Activated CD8-positive, alpha-beta memory T cell treated with anti-CD3 and anti-CD28 coated beads for 48 hours (primary cell): ENCODE measurements at regions not wholly inside any gene's neighbourhood (a gene's known extent, or its start where the extent isn't known, plus 50 kb on each side); places are given as distances from the start of the nearest gene placed in this dataset.

Source experiments
- DNase-seq, 3 experiments: peaks; one replicate each; pipeline ENCODE4 v3.0.0-alpha.2; 2020; ENCODE audit warnings: low read depth in 2 of 3, low spot score in 2 of 3

DNA sequence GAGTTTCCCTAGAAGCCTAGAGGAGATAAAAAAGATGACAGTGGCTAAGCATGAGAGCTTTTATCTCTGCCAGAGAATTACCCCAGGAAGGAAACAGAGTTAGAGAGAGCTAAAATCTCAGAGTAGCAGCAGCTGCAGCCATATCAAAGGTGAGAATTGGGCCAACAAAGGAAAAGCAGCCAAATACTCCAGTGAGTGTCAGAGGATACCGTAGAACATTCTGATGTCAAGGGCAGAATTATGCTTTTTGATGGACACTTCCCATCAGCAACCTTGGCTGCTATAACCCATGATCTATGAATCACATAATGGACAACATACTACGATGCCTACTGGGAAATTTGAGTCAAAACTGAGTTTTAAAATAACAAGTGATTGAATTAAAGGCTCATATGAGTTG, 405.8 kb upstream of the CPEB2 start:
- DNase-seq, result no peak

DNA sequence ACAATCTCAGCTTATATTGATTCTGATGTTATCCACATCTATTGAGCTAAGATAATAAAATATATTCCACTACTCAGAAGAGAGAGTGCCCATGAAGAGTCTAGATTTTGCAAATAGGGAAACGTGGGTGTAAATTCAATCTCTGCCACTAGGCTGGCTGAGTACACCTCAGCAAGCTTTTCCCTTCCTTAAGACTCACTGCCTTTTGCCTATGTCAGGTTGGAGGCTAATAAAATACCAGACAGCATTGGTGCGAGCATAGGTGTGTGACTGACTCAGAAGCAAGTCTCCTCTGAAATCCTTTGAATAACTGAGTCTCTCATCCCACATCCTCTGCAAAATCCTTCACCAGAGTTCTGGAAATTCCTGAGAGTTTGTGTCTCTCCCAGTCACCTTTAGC, 405.4 kb upstream of the CPEB2 start:
- no peak for DNase-seq

DNA sequence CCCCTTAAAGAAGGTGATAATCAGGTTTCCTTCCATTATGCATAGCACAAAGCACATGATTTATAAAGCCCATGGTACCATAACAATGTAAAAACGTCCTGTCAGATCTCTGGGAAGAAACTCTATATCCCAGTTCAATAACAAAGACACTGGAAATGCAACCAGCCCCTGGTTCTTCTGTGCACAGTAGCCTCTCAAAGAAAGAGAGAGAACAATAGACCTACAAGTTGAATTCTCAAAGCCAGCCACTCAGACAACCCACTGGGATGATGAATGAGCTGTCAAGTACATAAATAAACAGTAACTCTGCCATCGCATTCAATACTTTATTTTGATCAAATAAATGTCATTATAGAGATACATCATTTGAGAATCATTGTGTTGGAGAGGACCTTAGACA, 400.1 kb upstream of the CPEB2 start:
- no peak for DNase-seq

DNA sequence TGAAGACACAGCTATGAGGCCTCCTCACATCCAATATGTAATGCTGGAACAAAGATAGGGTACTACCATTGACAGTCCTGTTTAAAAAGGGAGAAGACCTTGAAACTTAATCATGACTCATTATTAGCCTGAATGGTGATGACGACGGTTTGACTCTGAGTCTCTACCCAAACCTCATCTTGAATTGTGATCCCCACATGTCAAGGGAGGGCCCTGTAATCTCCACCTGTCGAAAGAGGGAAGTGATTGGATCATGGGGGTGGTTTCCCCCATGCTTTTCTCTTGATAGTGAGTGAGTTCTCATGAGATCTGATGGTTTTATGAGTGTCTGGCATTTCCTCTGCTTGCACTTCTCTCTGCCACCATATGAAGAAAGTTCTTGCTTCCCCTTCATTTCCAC, 395.3 kb upstream of the CPEB2 start:
- no peak for DNase-seq

DNA sequence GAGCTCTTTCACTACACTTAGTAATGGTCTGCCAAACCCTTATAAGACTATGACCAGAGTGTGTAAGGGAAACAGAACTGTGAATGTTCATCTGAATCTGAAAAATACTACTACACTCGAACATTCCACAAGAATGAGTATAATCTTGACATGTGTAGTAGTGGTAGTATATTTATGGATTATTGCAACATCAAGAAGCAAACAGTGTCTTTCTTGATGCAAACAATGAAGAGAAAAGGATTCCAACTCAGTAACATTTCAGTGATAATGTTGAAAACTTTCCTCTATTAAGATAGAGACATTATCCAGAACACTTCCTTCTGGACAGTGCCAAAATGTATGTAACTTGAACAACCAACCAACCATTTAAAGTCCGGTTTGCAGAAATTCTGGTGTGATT, 394.7 kb upstream of the CPEB2 start:
- DNase-seq, result no peak

DNA sequence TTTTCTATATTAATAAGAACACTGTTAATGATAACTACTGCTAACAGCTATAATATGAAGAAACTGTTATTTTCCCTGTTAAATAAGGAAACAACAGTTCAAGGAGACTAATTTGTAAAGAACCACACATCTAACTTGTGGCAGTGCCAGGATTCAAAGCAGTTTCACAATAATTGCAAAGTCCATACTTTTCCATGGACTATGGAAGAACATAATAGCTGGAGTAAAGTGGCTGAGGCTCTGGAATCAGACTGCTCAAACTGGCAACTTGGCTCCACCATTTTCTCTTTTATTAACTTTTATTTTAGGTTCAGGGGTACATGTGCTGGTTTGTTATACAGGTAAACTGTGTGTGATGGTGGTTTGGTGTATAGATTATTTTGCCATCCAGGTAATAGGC, 393.7 kb upstream of the CPEB2 start:
- DNase-seq, result no peak

DNA sequence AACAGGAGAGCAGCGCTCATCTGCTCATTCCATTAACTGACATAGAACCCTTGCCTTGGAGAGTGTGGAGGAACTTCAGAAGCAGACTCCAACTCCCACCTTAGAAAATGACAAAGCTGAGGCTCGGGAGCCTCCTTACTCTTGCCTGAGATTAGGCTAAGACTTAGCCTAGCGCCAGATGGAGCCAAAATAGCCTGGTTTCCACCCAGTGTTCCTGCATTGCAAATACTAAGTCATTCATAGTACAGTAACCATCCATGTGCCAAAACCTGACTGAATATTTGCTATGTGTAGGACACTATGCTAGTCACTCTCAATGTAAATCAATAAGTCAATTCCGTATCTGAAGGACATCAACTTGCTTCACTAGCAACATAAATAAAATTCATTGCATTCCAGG, 387.4 kb upstream of the CPEB2 start:
- no peak for DNase-seq

DNA sequence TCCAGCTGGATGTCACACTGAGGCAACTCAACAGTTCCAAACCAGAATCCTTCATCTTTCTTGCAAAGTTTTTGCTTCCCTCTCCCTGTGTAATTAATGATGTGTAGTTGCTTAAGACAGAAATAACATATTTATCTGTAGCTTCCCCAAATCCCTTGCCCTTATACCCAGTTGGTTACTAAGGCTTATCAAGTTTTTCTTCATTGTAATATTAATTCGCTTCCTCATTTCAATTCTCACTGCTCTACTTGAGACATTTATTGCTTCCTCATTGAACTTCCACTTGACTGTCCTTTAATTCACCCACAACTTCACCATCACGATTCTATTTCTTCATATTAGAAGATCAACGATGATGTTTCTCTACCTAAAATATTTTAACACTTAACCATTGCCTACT, 386.6 kb upstream of the CPEB2 start:
- no peak for DNase-seq

DNA sequence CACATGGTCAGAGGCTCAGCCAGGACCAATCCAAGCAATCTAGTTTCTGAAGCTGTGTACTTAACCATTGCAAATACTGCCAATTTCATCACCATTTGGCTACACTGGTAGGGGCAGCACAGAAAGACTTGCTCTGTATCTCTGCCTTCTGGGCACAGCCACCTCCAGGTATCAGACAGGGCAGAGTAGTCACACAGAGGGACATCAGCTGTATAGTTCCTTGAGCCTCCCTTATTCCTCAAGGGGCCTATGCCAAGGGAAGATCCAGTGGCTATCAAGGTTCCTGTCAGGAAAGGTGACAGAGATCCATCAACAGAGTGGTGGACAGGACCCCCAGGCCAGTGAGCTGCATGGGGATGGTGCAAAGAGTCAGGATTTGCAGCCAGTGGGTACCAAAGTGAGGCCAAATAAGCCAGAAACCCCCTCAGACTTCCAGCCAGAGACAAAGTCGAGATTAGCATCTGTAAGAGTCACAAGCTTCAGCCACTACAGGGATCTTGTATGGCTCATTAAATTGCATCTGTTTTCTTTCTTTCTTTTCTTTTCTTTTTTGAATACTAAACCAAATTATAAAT, 381.6 kb upstream of the CPEB2 start:
- no peak for DNase-seq

DNA sequence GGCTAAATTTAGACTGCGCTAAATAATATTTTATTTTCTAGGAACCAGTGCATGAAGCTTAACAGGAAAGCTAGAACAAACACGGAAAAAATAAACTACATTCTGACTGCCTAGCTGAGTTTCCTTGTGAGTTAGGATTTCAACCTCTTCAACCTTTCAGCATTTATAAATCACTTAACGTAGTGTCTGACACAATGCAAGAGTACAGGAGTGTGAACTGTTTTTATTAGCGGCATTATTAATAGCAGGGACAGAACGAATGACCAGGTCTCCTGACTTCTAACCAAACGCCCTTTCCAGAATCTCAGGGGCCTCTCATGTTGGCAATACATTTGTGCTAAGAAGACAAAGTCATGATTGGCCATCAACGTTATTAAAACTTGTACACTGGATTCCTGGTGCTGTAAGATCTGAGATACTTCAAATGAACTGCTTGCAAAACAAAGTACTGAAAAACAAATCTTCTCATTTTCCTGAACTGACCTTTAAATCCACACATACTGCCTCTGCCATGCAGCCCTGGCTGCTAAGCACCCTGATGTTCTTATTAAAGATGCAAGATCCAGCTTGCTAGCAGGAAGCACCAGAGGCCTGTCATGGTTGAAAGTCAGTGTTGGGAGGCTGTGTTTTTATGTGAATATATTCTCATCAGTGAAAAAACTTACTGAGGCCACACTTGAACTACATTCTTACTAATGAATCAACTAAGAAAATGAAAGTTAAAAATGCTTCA, 380.4 kb upstream of the CPEB2 start:
- DNase-seq, result no peak

DNA sequence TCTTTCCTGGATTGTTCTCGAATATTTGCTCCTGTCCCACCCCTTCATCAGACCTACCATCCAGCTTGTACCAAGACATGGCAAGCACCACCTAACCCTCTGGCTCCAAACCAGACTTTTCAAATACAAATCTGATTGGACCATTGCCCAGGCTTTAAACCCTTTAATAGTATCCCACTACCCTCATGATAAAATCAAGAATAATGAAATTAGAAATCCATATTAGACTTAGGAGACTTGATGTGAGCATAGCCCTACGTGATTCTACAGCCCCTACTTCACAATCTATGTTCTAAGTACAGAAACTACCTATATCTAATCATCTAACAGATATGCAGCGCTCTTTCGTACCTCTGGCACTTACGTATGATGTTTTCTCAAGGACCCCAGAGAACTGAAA, 375.2 kb upstream of the CPEB2 start:
- DNase-seq, result no peak

DNA sequence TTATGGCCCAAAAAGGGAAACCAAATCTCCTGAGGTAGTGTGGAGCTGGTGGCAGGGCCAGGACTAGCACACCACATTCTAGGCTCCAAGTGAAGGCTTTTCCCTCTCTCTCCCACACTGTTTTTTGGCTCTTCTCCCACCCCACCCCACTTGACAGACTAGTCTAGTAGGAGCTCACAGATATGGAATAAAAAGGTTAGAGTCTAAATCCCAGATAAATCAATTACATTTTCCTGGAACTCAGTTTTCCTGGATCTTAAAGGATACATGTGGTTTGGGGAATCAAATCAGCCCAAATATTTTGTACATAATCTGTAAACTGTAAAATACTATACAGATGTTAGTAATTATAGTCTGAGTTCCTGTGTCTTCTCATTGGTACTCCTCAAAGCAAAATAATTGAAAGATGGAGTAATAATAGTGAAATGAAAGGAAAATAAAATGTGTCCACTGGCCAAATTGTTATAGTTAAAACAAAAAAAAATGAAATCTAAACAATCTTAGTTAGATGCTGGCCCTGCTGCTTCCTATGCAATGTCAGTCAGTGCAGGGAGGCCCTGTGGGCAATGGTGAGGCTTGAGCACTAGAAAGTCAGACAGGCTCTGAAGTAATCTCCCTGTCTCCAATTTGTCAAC, 370.4 kb upstream of the CPEB2 start:
- DNase-seq, result no peak

DNA sequence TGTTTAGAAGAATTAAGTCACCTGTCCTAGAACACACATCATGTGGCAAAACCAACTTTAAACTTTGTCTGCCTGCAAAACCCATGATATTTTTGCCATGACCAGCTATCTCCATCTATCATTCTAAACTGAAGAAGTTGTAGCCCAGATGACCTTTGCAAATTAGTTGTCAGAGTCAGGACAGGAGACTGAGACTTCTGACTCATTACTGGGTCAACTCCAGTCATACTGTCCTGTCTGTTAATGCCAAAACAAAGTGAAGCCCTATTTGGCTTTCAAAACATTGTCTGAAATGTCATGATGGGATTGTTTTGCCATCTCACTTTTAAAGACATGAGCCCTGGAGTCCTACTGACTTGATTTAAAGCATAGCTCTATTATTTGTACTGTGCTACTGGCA, 365.7 kb upstream of the CPEB2 start:
- no peak for DNase-seq

DNA sequence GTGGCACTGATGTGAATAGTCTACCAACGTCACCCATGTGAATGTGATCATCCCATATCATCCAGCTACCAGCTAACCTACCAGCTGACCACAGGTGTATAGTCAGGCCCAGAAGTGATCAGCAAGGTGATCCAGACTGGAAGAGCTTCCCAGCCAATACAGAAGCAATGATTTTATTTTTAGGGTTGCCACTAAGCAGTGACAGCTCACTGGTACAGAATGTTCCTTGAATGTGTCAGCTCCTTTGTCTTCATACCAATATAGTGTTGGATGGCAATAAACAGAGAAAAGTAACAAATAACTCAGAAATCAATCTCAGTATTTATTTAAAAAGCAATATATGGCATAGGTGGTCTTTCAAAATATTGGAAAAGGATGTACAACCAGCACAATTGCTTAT, 361.8 kb upstream of the CPEB2 start:
- no peak for DNase-seq

DNA sequence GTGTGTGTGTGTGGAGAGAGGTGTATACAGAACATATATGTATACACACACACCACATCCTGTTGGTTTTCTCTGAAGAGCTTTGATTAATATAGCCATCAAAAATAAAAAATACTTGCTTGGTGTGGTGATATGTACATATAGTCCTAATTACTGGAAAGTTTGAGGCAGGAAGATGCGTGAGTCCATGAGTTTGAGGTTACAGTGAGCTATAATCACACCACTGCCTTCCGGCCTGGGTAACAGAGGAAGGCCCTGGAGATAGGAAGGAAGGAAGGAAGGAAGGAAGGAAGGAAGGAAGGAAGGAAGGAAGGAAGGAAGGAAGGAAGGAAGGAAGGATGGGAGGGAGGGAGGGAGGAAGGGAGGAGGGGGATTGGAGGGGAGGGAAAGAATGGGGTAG, 360.4 kb upstream of the CPEB2 start:
- no peak for DNase-seq

DNA sequence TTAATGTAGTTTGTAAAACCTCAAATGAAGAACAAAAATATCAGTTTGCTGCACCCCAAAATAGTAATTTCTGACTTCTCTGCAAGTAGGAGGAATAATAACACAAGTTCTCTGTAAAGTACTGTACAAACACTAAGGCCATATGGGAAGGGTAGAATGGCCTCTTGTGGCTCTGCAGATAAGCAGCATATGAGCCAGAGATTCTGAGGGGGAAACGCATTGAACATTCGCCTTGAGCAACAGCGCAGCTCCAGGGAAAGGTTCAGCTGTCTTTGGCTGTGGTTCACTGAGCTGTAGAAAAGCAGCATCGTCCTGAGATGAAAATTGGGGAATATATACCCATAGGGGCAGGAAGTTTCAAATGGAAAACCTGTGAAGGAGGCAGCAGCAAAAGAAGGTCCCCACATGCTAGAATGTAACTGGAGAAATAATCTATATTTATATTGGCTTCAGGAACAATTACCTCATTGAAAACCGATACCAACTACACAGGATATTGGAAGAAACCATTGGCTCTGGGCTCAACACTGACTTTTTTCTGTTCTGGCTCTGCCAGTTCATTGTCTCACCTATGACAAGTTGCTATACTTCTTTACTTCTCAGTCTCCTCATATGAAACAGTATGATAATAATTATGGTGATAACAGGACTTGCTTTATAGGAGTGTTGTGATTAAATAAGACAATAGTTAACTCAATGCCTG, 357.6 kb upstream of the CPEB2 start:
- no peak for DNase-seq

DNA sequence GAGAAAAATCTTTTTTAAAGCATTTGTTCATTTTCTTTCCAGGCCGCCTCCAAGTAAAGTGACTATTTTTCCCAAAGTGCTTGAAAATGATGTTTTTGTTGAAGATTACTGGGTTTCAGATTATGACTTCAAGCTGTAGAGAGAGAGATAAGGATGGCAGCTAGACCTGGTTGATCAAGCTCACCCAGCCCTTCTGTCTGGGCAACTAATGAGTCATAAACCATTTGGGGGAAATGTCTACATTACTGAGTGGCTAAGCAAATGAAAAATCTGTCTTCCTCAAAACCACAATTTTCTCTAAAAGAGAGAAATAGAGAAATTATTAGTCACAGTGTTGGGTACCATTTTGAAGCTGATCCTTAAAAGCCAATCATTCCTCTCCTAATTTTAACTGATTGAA, 355.4 kb upstream of the CPEB2 start:
- DNase-seq, result no peak

DNA sequence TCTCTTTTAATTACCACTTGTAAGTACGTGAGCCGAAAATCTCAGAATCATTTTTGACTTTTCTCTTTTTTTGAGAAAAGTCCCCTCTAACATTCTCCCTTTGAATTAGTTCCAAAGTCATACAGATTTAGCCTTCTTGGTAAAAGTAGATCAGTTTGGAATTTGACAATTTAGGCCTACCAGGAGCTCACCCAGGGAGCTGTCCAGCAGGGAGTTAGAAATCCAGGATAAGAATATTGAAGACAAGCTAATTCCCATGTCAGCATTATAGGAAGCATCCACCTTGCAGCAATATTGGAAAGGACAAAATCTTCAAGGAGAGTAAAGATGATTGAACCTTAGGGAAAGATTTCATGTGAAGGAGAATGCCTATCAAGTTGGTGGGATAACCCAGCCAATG, 352.2 kb upstream of the CPEB2 start:
- DNase-seq, result no peak

DNA sequence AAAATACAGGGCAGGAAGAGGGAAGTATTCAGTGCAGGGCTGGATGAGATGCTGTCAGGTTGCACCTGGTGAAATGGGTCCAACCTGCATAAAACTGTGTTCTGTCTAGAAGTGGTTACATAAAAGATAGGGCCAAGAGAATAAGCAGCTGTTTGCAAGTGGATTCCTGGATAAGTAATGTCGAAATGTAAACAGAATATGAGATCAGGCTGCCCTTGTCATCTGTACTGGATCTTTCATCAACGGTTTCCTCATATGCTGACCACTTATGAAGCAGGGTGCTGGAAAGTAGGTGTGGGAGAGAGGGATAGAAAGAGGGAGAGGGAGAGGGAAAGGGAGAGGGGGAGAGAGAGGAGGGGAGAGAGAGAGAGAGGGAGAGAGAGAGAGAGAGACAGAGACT, 349.8 kb upstream of the CPEB2 start:
- DNase-seq, result no peak

DNA sequence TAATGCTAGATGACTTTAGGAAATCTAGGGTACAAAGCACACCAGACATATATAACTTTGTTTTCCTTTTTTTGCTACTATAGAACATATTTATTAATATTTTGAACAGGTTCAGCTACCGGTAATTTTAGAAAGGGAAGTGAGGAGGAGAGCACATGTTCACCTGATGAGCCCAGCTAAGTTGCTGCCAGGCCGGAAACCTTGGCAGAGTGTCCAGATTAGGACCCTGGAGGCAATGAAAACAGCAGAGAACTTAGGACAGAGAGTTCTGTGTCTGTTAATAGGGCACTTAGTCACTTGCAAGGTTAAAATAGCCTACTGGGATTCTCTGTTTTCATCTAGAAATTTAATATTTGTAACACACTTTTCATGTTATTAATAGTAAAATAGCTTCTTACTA, 348.9 kb upstream of the CPEB2 start:
- no peak for DNase-seq

DNA sequence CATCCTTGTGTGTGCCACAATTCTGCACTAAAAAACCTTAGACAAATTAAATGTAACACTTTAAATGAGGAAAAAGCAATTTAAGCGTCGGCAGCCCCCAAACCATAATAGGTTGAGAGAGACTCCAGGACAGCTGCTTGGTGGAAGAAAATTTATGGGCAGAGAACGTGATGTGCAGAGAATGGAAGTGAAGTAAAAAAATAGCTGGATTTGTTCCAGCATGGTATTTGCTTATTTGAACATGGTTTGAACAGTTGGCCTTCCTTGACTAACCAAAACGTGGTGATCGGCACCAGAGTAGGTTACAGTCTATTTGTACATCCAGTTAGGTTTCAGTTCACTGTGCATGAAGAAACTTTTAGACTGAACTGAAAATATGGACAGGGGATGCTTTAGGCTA, 343.0 kb upstream of the CPEB2 start:
- DNase-seq, result no peak

DNA sequence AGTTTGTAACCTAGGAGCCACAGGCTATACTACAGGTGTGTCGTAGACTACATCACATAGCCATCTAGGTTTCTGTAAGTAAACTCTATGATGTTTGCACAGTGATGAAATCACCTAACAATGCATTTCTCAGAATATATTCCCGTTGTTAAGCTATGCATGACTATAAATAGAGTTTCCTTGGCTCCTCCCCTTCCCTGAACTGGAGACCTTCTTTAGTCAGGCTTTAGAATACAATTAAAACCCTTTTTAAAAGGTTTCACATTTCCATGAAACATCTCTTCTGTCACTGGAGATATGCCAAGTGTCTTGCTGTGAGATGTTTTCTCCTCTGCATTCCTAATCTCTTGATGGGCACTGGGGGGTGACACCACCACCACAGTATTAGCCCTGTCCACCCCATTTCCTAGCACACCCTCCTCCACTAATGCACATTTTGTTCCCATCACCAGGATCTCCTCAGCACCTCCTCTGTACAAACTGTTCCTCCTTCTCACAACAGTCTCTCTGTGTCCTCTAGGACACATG, 334.6 kb upstream of the CPEB2 start:
- DNase-seq, result no peak
